GM19397 (cell line): ENCODE measurements at regions not wholly inside any gene's neighbourhood (a gene's known extent, or its start where the extent isn't known, plus 50 kb on each side); places are given as distances from the start of the nearest gene placed in this dataset.

Experiments
- ATAC-seq: cut with Tn5 transposase; IDR thresholded peaks from one replicate; pipeline ENCODE4 v1.9.1; 2021; ENCODE audit warnings: mild to moderate bottlenecking, moderate library complexity; ENCODE audit not compliant: unreplicated experiment

GRCh38 chr6:4591218-4591617, 185.0 kb upstream of the CDYL start:
- no peak for ATAC-seq

- no peak for ATAC-seq
Measured at GRCh38 chr6:4589295-4589694, 186.9 kb upstream of the CDYL start.

GRCh38 chr6:4588581-4588980, 187.6 kb upstream of the CDYL start:
- ATAC-seq: no peak

GRCh38 chr6:4588163-4588562, 188.0 kb upstream of the CDYL start:
- ATAC-seq: no peak

- ATAC-seq: no peak
Measured at GRCh38 chr6:4587171-4587570, 189.0 kb upstream of the CDYL start.

- ATAC-seq: no peak
Measured at GRCh38 chr6:4586469-4586859, 189.7 kb upstream of the CDYL start.

- ATAC-seq: no peak
Measured at GRCh38 chr6:4585682-4586468, 190.3 kb upstream of the CDYL start.

GRCh38 chr6:4584801-4585200, 191.4 kb upstream of the CDYL start:
- no peak for ATAC-seq

GRCh38 chr6:4582506-4583417, 193.4 kb upstream of the CDYL start:
- no peak for ATAC-seq

- no peak for ATAC-seq
Measured at GRCh38 chr6:4581468-4582385, 194.5 kb upstream of the CDYL start.

GRCh38 chr6:4580361-4580760, 195.8 kb upstream of the CDYL start:
- ATAC-seq: no peak

- no peak for ATAC-seq
Measured at GRCh38 chr6:4577406-4577805, 198.8 kb upstream of the CDYL start.

GRCh38 chr6:4575714-4576113, 200.5 kb upstream of the CDYL start:
- no peak for ATAC-seq

- ATAC-seq: no peak
Measured at GRCh38 chr6:4574007-4574406, 202.2 kb upstream of the CDYL start.

GRCh38 chr6:4571011-4571410, 205.2 kb upstream of the CDYL start:
- no peak for ATAC-seq

- no peak for ATAC-seq
Measured at GRCh38 chr6:4568138-4568537, 208.1 kb upstream of the CDYL start.

- ATAC-seq: no peak
Measured at GRCh38 chr6:4567141-4567540, 209.1 kb upstream of the CDYL start.

GRCh38 chr6:4565301-4566250, 210.6 kb upstream of the CDYL start:
- ATAC-seq: no peak

GRCh38 chr6:4564801-4565271, 211.4 kb upstream of the CDYL start:
- ATAC-seq: no peak

- ATAC-seq: no peak
Measured at GRCh38 chr6:4563877-4564276, 212.3 kb upstream of the CDYL start.
